HG02840 (cell line): ENCODE measurements at regions not wholly inside any gene's neighbourhood (a gene's known extent, or its start where the extent isn't known, plus 50 kb on each side); places are given as distances from the start of the nearest gene placed in this dataset.
"Not testable (repeated sequence)": the region's sequence is repeated elsewhere in the genome, so short reads cannot be mapped to it uniquely, and the experiment has no call there.

ENCODE experiments used
- ATAC-seq: cut with Tn5 transposase; IDR thresholded peaks from one replicate; pipeline ENCODE4 v1.9.1; 2021; ENCODE audit warnings: mild to moderate bottlenecking, moderate library complexity, moderate number of reproducible peaks; ENCODE audit not compliant: unreplicated experiment, low FRiP score

- ATAC-seq, result not testable (repeated sequence)
Observed at GRCh38 chr3:35482566-35482965, 156.8 kb upstream of the ARPP21 start.

- no peak for ATAC-seq
Observed at GRCh38 chr3:35483131-35483530, 156.2 kb upstream of the ARPP21 start.

- no peak for ATAC-seq
Observed at GRCh38 chr3:35484929-35485530, 154.3 kb upstream of the ARPP21 start.

- no peak for ATAC-seq
Observed at GRCh38 chr3:35486295-35486694, 153.0 kb upstream of the ARPP21 start.

GRCh38 chr3:35487376-35487775, 151.9 kb upstream of the ARPP21 start:
- ATAC-seq, result no peak

- ATAC-seq, result no peak
Observed at GRCh38 chr3:35488526-35488925, 150.8 kb upstream of the ARPP21 start.

GRCh38 chr3:35492841-35493240, 146.5 kb upstream of the ARPP21 start:
- ATAC-seq, result no peak

- no peak for ATAC-seq
Observed at GRCh38 chr3:35498506-35499210, 140.7 kb upstream of the ARPP21 start.

- ATAC-seq, result no peak
Observed at GRCh38 chr3:35500641-35501350, 138.5 kb upstream of the ARPP21 start.

- no peak for ATAC-seq
Observed at GRCh38 chr3:35502699-35503098, 136.6 kb upstream of the ARPP21 start.

GRCh38 chr3:35505181-35505580, 134.1 kb upstream of the ARPP21 start:
- ATAC-seq, result no peak

- ATAC-seq, result no peak
Observed at GRCh38 chr3:35505772-35506171, 133.6 kb upstream of the ARPP21 start.

GRCh38 chr3:35519936-35520335, 119.4 kb upstream of the ARPP21 start:
- no peak for ATAC-seq

GRCh38 chr3:35521196-35521595, 118.1 kb upstream of the ARPP21 start:
- no peak for ATAC-seq

GRCh38 chr3:35522450-35522849, 116.9 kb upstream of the ARPP21 start:
- no peak for ATAC-seq

GRCh38 chr3:35523074-35523473, 116.3 kb upstream of the ARPP21 start:
- ATAC-seq, result no peak

GRCh38 chr3:35523838-35524237, 115.5 kb upstream of the ARPP21 start:
- no peak for ATAC-seq

GRCh38 chr3:35524856-35525255, 114.5 kb upstream of the ARPP21 start:
- ATAC-seq, result no peak

- ATAC-seq, result no peak
Observed at GRCh38 chr3:35528728-35529127, 110.6 kb upstream of the ARPP21 start.

- no peak for ATAC-seq
Observed at GRCh38 chr3:35529337-35529736, 110.0 kb upstream of the ARPP21 start.

GRCh38 chr3:35537265-35537664, 102.1 kb upstream of the ARPP21 start:
- ATAC-seq, result no peak

- ATAC-seq, result no peak
Observed at GRCh38 chr3:35544976-35545375, 94.3 kb upstream of the ARPP21 start.
